ENCODE measurements at regions not wholly inside any gene's neighbourhood (a gene's known extent, or its start where the extent isn't known, plus 50 kb on each side); places are given as distances from the start of the nearest gene placed in this dataset.

DNA sequence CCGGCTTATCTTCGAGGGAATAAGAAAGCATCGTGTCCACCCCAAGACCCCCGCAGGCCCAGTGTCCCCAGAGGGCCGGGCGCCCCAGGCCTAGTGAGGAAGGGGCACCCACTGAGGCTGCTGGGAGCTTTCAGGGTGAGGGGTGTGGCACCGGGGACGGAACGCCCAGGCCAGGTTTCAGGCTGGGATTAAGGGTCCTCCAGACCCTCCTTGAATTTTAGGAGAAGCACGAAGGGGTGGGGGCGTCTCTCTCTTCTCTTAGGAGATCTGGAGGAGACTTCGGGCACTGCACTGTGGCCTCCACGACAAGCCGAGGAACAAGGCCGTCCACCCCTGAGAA, 96.8 kb downstream of the PDGFA start:
- TF ChIP-seq, protein P1, sequence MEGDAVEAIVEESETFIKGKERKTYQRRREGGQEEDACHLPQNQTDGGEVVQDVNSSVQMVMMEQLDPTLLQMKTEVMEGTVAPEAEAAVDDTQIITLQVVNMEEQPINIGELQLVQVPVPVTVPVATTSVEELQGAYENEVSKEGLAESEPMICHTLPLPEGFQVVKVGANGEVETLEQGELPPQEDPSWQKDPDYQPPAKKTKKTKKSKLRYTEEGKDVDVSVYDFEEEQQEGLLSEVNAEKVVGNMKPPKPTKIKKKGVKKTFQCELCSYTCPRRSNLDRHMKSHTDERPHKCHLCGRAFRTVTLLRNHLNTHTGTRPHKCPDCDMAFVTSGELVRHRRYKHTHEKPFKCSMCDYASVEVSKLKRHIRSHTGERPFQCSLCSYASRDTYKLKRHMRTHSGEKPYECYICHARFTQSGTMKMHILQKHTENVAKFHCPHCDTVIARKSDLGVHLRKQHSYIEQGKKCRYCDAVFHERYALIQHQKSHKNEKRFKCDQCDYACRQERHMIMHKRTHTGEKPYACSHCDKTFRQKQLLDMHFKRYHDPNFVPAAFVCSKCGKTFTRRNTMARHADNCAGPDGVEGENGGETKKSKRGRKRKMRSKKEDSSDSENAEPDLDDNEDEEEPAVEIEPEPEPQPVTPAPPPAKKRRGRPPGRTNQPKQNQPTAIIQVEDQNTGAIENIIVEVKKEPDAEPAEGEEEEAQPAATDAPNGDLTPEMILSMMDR (IDR thresholded peaks at IDR 0.05; ENCODE audit: unreplicated experiment) = no peak
- H3K36me3 Mint-ChIP-seq (ENCODE audit: insufficient read depth, unreplicated experiment) = peaks cover 6% of the 10 kb centered on the region
- no peak overlapping the region for H3K4me3 Mint-ChIP-seq (ENCODE audit: unreplicated experiment)
- no TSS peak for BruUV-seq (replicated peaks)
- H3K27ac Mint-ChIP-seq (ENCODE audit: low read depth, unreplicated experiment) = no peak overlapping the region
- no peaks in the 10 kb centered on the region for H3K4me1 Mint-ChIP-seq (ENCODE audit: insufficient read depth, unreplicated experiment)
- ChIA-PET POLR2A (interaction anchor here (0.6 kb wide), 1 partner anchor 9 kb away, joined by 3 read pairs; no protein-coding TSS in a partner anchor), CTCF (no interaction called here)
- H3K9me3 Mint-ChIP-seq (ENCODE audit: unreplicated experiment) = no peaks in the 10 kb centered on the region
- peaks cover 12% of the 10 kb centered on the region for H3K27me3 Mint-ChIP-seq (ENCODE audit: insufficient read depth, unreplicated experiment)
- intact Hi-C loops (cut with micrococcal nuclease) = no loop called here
- no peak for DNase-seq (ENCODE audit: unreplicated experiment)

DNA sequence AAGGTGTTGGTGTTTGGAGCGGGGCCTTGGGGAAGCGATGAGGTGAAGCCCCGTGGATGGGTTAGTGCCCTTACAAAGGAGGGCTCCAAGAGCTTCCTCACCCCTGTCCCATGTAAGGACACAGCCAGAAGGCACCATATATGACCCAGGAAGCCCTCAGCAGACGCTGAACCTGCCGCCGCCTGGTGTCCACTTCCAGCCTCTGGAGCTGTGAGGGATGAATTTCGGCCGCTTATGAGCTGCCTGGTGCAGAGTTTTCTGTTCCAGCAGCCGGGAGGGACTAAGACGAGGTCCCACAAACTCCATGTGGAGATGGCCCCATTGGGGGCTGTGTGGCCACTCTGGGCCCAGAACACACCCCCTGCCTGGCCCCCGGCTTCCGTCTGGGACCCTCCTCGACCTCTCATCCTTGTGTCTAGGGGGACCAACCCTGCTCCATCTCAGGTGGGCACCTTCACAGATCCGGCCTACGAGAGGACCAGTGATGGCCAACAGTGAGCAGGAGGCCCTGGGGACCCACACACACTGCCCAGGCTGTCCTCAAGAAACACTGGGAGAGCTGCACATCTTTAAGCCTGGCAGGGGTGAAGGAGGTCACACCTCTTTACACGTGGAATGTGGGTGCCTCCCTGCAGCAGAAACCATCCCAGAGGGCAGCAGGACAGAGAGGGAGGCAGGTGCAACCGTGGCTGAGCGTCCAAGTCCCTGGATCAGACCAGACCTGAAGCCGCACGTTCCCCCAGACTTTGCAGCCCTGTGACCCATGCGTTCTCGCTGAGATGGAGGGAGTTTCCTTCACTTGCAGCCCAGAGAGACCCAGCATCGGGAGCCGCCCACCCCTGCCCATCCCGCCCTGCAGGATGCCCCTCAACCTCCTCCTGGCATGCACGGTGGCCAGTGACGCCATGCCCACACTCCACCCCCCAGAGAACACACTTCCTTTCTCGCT, 96.1 kb downstream of the PDGFA start:
- TF ChIP-seq, protein P1 (IDR thresholded peaks at IDR 0.05; ENCODE audit: unreplicated experiment) = no peak
- H3K9me3 Mint-ChIP-seq (ENCODE audit: unreplicated experiment) = no peaks in the 10 kb centered on the region
- ChIA-PET CTCF (no interaction called here), POLR2A (interaction anchor here (0.6 kb wide), 1 partner anchor 9 kb away, joined by 3 read pairs; no protein-coding TSS in a partner anchor)
- no peak overlapping the region for H3K27ac Mint-ChIP-seq (ENCODE audit: low read depth, unreplicated experiment)
- H3K4me3 Mint-ChIP-seq (ENCODE audit: unreplicated experiment) = no peak overlapping the region
- intact Hi-C loops (cut with micrococcal nuclease) = no loop called here
- no peak for DNase-seq (ENCODE audit: unreplicated experiment)
- H3K4me1 Mint-ChIP-seq (ENCODE audit: insufficient read depth, unreplicated experiment) = no peaks in the 10 kb centered on the region
- H3K36me3 Mint-ChIP-seq (ENCODE audit: insufficient read depth, unreplicated experiment) = no peaks in the 10 kb centered on the region
- no TSS peak for BruUV-seq (replicated peaks)
- H3K27me3 Mint-ChIP-seq (ENCODE audit: insufficient read depth, unreplicated experiment) = peaks cover 12% of the 10 kb centered on the region

DNA sequence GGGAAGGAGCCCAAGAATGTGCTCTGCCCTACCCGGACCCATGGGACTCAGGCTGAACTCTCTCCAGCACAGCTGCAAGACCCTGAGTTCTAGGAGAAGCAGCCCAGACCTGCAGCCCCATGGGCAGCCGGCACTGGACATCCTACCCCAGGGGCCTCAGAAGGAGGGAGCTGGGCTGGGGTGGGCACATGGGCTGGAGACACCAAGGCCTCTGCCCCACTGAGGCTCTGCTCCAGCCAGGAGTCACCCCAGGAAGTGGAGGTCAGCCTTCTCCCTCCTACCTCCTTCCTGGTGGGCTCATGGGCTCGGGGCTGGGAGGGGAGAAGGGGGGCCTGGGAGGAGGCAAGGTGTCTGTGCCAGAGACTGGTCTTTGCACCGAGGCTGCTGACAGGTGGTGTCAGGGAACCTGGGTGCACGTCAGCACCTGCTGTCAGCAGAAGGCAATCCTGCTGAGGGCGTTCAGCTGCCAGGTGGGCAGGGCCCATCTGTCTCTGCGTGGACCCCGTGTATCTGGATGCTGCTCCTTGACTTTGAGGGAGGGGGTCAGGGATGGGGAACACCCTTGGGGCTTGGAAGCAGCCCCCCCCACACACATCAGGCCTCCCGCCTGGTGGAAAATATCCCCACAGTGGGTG, 95.2 kb downstream of the PDGFA start:
- H3K4me1 Mint-ChIP-seq (ENCODE audit: insufficient read depth, unreplicated experiment) = no peaks in the 10 kb centered on the region
- TF ChIP-seq, protein P1 (IDR thresholded peaks at IDR 0.05; ENCODE audit: unreplicated experiment) = no peak
- H3K4me3 Mint-ChIP-seq (ENCODE audit: unreplicated experiment) = no peak overlapping the region
- H3K36me3 Mint-ChIP-seq (ENCODE audit: insufficient read depth, unreplicated experiment) = no peaks in the 10 kb centered on the region
- ChIA-PET CTCF (interaction anchor here (0.6 kb wide), 1 partner anchor 36 kb away, joined by 3 read pairs; no protein-coding TSS in a partner anchor), POLR2A (no interaction called here)
- BruUV-seq (replicated peaks) = no TSS peak
- H3K27ac Mint-ChIP-seq (ENCODE audit: low read depth, unreplicated experiment) = no peak overlapping the region
- H3K27me3 Mint-ChIP-seq (ENCODE audit: insufficient read depth, unreplicated experiment) = peaks cover 12% of the 10 kb centered on the region
- no peak for DNase-seq (ENCODE audit: unreplicated experiment)
- intact Hi-C loops (cut with micrococcal nuclease) = no loop called here
- H3K9me3 Mint-ChIP-seq (ENCODE audit: unreplicated experiment) = no peaks in the 10 kb centered on the region

DNA sequence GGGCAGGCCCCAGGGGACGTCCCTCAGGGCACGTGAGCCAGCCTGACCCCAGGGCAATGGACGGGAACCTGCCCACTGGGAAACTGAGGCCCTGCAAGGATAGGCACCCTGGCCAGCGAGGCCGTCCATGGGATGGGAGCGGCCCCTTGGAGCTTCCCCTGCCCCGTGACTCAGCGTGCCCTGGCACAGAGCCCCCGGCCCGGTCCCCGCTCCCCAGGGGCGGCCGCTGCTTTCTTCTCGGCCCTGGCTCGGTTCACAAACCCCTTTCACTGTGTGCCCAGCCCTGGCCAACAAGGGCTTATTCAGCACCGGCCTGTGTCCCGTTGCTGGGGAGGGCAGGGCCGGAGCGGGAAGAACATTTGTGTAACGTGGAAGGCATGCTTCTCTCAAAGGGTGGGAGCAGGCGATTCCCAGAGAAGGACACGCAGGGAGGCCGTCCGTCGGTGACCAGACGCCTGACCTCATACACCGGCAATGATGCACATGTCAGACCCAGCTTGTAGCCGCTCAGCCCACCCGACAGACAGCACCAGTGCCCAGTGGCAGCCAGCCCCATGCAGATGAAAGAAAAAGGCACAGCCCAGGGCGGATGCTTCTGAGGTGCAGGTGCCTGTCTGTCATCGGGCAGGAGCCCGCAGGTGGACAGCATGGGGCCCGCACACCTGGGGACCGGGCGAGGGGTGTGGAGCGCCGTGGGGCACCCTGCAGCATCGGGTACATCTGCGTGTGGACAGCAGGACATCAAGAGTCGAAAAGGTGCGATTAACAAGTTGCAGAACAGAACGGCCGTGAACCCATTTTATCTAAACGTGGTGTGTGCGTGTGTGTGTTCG, 94.5 kb downstream of the PDGFA start:
- Mint-ChIP-seq H3K9me3 (ENCODE audit: unreplicated experiment) (no peaks in the 10 kb centered on the region), H3K4me3 (ENCODE audit: unreplicated experiment) (no peak overlapping the region), H3K27ac (ENCODE audit: low read depth, unreplicated experiment) (no peak overlapping the region), H3K36me3 (ENCODE audit: insufficient read depth, unreplicated experiment) (no peaks in the 10 kb centered on the region), H3K27me3 (ENCODE audit: insufficient read depth, unreplicated experiment) (peaks cover 12% of the 10 kb centered on the region), H3K4me1 (ENCODE audit: insufficient read depth, unreplicated experiment) (no peaks in the 10 kb centered on the region)
- ChIA-PET CTCF (interaction anchor here (0.6 kb wide), 1 partner anchor 35 kb away, joined by 3 read pairs; no protein-coding TSS in a partner anchor), POLR2A (no interaction called here)
- no peak for DNase-seq (ENCODE audit: unreplicated experiment)
- no TSS peak for BruUV-seq (replicated peaks)
- TF ChIP-seq, protein P1 (IDR thresholded peaks at IDR 0.05; ENCODE audit: unreplicated experiment) = no peak
- intact Hi-C loops (cut with micrococcal nuclease) = no loop called here
